WTC11 (cell line): ENCODE measurements at regions not wholly inside any gene's neighbourhood (a gene's known extent, or its start where the extent isn't known, plus 50 kb on each side); places are given as distances from the start of the nearest gene placed in this dataset.

Source experiments
- ATAC-seq: fragments of 200-7000 bp; cut with Tn5 transposase; 2 replicates; pipeline ENCODE4 v1.10.0; 2021; ENCODE audit warnings: mild to moderate bottlenecking, moderate library complexity
- CTCF ChIA-PET: fragments of 300-600 bp; sonication (Branson Sonifier 250); formaldehyde crosslinking; loops from one replicate; lab custom pipeline; 2021; ENCODE audit warnings: antibody characterized with exemption; lab: Charles Lee
- POLR2A ChIA-PET: fragments of 350-600 bp; sonication (Branson Sonifier 250); formaldehyde crosslinking; loops from one replicate; lab custom pipeline; 2021; ENCODE audit warnings: antibody characterized with exemption; lab: Charles Lee
- DNase-seq: peaks from one replicate; pipeline ENCODE4 v3.0.0; 2021; ENCODE audit warnings: low spot score
- H3K27ac Mint-ChIP-seq: 2 replicates; pipeline ENCODE4 v1.8.0; 2021; ENCODE audit warnings: mixed read lengths
- H3K27me3 Mint-ChIP-seq: 2 replicates; pipeline ENCODE4 v1.8.0; 2021; ENCODE audit warnings: low read depth, mild to moderate bottlenecking, moderate library complexity, mixed read lengths
- H3K36me3 Mint-ChIP-seq: 2 replicates; pipeline ENCODE4 v1.8.0; 2021; ENCODE audit warnings: mixed read lengths
- H3K4me1 Mint-ChIP-seq: 2 replicates; pipeline ENCODE4 v1.8.0; 2022; ENCODE audit warnings: mixed read lengths
- H3K4me3 Mint-ChIP-seq: 2 replicates; pipeline ENCODE4 v1.8.0; 2021; ENCODE audit warnings: mild to moderate bottlenecking, moderate library complexity, mixed read lengths
- H3K9me3 Mint-ChIP-seq: 2 replicates; pipeline ENCODE4 v1.8.0; 2021; ENCODE audit warnings: mixed read lengths
- AR ChIP-seq: fragments of 250-450 bp; sonication (Bioruptor Pico); IDR thresholded peaks from 2 replicates; pipeline ENCODE4 v1.9.0; 2021; ENCODE audit warnings: mild to moderate bottlenecking
- ATF6 ChIP-seq: sonication (generic); formaldehyde crosslinking; IDR thresholded peaks from 2 replicates; pipeline ENCODE4 v1.8.1; 2023; ENCODE audit warnings: mild to moderate bottlenecking, missing genetic modification reagents
- CDX4 ChIP-seq: fragments of 250-450 bp; sonication (Bioruptor Pico); IDR thresholded peaks from 2 replicates; pipeline ENCODE4 v1.9.0; 2021; ENCODE audit warnings: moderate library complexity, mild to moderate bottlenecking, inconsistent platforms, borderline replicate concordance
- E2F4 ChIP-seq: sonication (generic); formaldehyde crosslinking; IDR thresholded peaks from 2 replicates; pipeline ENCODE4 v1.8.1; 2022; ENCODE audit warnings: low read depth, mild to moderate bottlenecking, moderate library complexity, missing genetic modification reagents, borderline replicate concordance
- ELF4 ChIP-seq: sonication (generic); formaldehyde crosslinking; IDR thresholded peaks from 2 replicates; pipeline ENCODE4 v1.8.1; 2022; ENCODE audit warnings: low read depth, mild to moderate bottlenecking, moderate library complexity, missing genetic modification reagents
- GTF2I ChIP-seq: fragments of 250-450 bp; sonication (Bioruptor Pico); conservative IDR thresholded peaks from 2 replicates; pipeline ENCODE4 v1.4.0; 2021; ENCODE audit warnings: mild to moderate bottlenecking
- HMGXB4 ChIP-seq: sonication (generic); formaldehyde crosslinking; IDR thresholded peaks from 2 replicates; pipeline ENCODE4 v1.8.1; 2023; ENCODE audit warnings: mild to moderate bottlenecking, moderate library complexity, missing genetic modification reagents
- JUN ChIP-seq: sonication (generic); formaldehyde crosslinking; IDR thresholded peaks from 2 replicates; pipeline ENCODE4 v1.8.0; 2023; ENCODE audit warnings: mild to moderate bottlenecking, missing genetic modification reagents
- NFE2L1 ChIP-seq: sonication (generic); formaldehyde crosslinking; IDR thresholded peaks from 2 replicates; pipeline ENCODE4 v1.8.1; 2023; ENCODE audit warnings: missing genetic modification reagents
- NFYB ChIP-seq: sonication (generic); formaldehyde crosslinking; conservative IDR thresholded peaks from 2 replicates; pipeline ENCODE4 v1.8.0; 2022; ENCODE audit warnings: low read depth, missing genetic modification reagents
- TP53 ChIP-seq: sonication (generic); formaldehyde crosslinking; IDR thresholded peaks from 2 replicates; pipeline ENCODE4 v1.8.1; 2023; ENCODE audit warnings: mild to moderate bottlenecking, missing genetic modification reagents
- USF2 ChIP-seq: sonication (generic); formaldehyde crosslinking; IDR thresholded peaks from 2 replicates; pipeline ENCODE4 v1.8.1; 2023; ENCODE audit warnings: mild to moderate bottlenecking, missing genetic modification reagents, moderate library complexity
- ZBTB21 ChIP-seq: sonication (generic); formaldehyde crosslinking; IDR thresholded peaks from 2 replicates; pipeline ENCODE4 v1.8.1; 2023; ENCODE audit warnings: mild to moderate bottlenecking, missing genetic modification reagents, borderline replicate concordance
- ZNF263 ChIP-seq: sonication (generic); formaldehyde crosslinking; IDR thresholded peaks from 2 replicates; pipeline ENCODE4 v1.8.1; 2022; ENCODE audit warnings: low read depth, mild to moderate bottlenecking, moderate library complexity, missing genetic modification reagents
- ZSCAN18 ChIP-seq: fragments of 250-450 bp; sonication (Bioruptor Pico); IDR thresholded peaks from 2 replicates; pipeline ENCODE4 v2.1.2; 2022; ENCODE audit warnings: mild to moderate bottlenecking, moderate library complexity

GRCh38 chr5:17069995-17070511, 134.0 kb upstream of the MYO10 start:
- H3K36me3 Mint-ChIP-seq = no peaks in the 10 kb centered on the region
- peaks cover 15% of the 10 kb centered on the region for H3K4me1 Mint-ChIP-seq
- H3K27me3 Mint-ChIP-seq = no peaks in the 10 kb centered on the region; the same call in 1 of the 2 replicates
- no peak overlapping the region for H3K27ac Mint-ChIP-seq
- TF ChIP-seq E2F4 (CRISPR knock-in tag) (no peak), TP53 (no peak), JUN (CRISPR knock-in tag) (no peak), HMGXB4 (no peak), AR (CRISPR knock-in tag) (no peak), CDX4 (no peak), NFYB (CRISPR knock-in tag) (no peak), ATF6 (CRISPR knock-in tag) (no peak), ZNF263 (CRISPR knock-in tag) (no peak), ZBTB21 (no peak), USF2 (CRISPR knock-in tag) (no peak), ELF4 (CRISPR knock-in tag) (no peak), ZSCAN18 (CRISPR knock-in tag) (no peak)
- TF ChIP-seq, all 79 proteins: peak for 0
- ChIA-PET POLR2A (interaction anchor here (0.5 kb wide), 1 partner anchor 14 kb away, joined by 4 read pairs; no protein-coding TSS in a partner anchor), CTCF (interaction anchor here (0.9 to 2.1 kb wide), 2 partner anchors 63 to 120 kb away, joined by 3 to 5 read pairs; no protein-coding TSS in a partner anchor)
- Mint-ChIP-seq H3K9me3 (no peaks in the 10 kb centered on the region), H3K4me3 (no peak overlapping the region)
- ATAC-seq (no peak), DNase-seq (no peak)

- H3K9me3 Mint-ChIP-seq = no peaks in the 10 kb centered on the region
- DNase-seq (no peak), ATAC-seq (no peak)
- CTCF ChIA-PET = no interaction called here
- no peaks in the 10 kb centered on the region for H3K36me3 Mint-ChIP-seq
- H3K4me3 Mint-ChIP-seq = no peak overlapping the region
- no peaks in the 10 kb centered on the region; the same call in 1 of the 2 replicates for H3K27me3 Mint-ChIP-seq
- no peak for TF ChIP-seq NFE2L1 (CRISPR knock-in tag)
- TF ChIP-seq GTF2I (CRISPR knock-in tag) = no peak
- POLR2A ChIA-PET = interaction anchor here (0.5 kb wide), 1 partner anchor 13 kb away, joined by 4 read pairs; no protein-coding TSS in a partner anchor
- no peak overlapping the region for H3K27ac Mint-ChIP-seq
- peaks cover 13% of the 10 kb centered on the region for H3K4me1 Mint-ChIP-seq
Measured at GRCh38 chr5:17070647-17071046, 134.6 kb upstream of the MYO10 start.
